Ascending aorta (tissue), 2 donors: ENCODE measurements at regions not wholly inside any gene's neighbourhood (a gene's known extent, or its start where the extent isn't known, plus 50 kb on each side); places are given as distances from the start of the nearest gene placed in this dataset.

Source experiments
- DNase-seq, 2 donors: peaks; one replicate each; pipeline ENCODE4 v3.0.0-alpha.2; 2019; ENCODE audit warnings: low spot score in 2 of 2
- H3K27ac ChIP-seq, 2 donors: fragments of 200-600 bp; sonication (generic); one replicate each; pipeline ENCODE4 v1.5.1; 2016 to 2017; ENCODE audit warnings: mild to moderate bottlenecking in 1 of 2
- H3K27me3 ChIP-seq: fragments of 200-600 bp; sonication (generic); one replicate; pipeline ENCODE4 v1.5.1; 2017
- H3K36me3 ChIP-seq, 2 donors: fragments of 200-600 bp; sonication (generic); one replicate each; pipeline ENCODE4 v1.5.1; 2016
- H3K4me1 ChIP-seq, 2 donors: fragments of 200-600 bp; sonication (generic); one replicate each; pipeline ENCODE4 v1.5.1; 2016 to 2017; ENCODE audit warnings: mild to moderate bottlenecking in 1 of 2
- H3K4me3 ChIP-seq, 2 donors: fragments of 200-600 bp; sonication (generic); one replicate each; pipeline ENCODE4 v1.5.1; 2016 to 2017; ENCODE audit warnings: mild to moderate bottlenecking in 1 of 2
- H3K9me3 ChIP-seq, 2 donors: fragments of 200-600 bp; sonication (generic); one replicate each; pipeline ENCODE4 v1.5.1; 2016
- CTCF ChIP-seq, 3 experiments: fragments of 200-600 bp in 2 of 3; fragments of 450-650 bp in 1 of 3; sonication (generic) in 2 of 3; IDR thresholded peaks; one replicate each; pipeline ENCODE4 v1.5.1; 2016 to 2019; ENCODE audit warnings: antibody characterized with exemption in 3 of 3, mild to moderate bottlenecking in 1 of 3, moderate library complexity in 1 of 3
- intact Hi-C: fragments of 100-400 bp; cut with DNase I; formaldehyde crosslinking; loops from one replicate; pipeline ENCODE4 v1.15.1; 2023

GRCh38 chr16:65468133-65468532, 346.3 kb upstream of the CDH11 start:
- Histone ChIP-seq H3K9me3 (no peaks in the 10 kb centered on the region), H3K36me3 (no peaks in the 10 kb centered on the region), H3K27me3 (no peaks in the 10 kb centered on the region), H3K4me3 (no peak overlapping the region), H3K4me1 (no peaks in the 10 kb centered on the region), H3K27ac (no peak overlapping the region)
- intact Hi-C loops, result no loop called here
- no peak for TF ChIP-seq CTCF (IDR thresholded peaks at IDR 0.05)
- DNase-seq, result no peak

- DNase-seq, result no peak
- intact Hi-C loops, result no loop called here
These were observed 341.9 kb upstream of the CDH11 start for GRCh38 chr16:65463652-65464260.

DNA sequence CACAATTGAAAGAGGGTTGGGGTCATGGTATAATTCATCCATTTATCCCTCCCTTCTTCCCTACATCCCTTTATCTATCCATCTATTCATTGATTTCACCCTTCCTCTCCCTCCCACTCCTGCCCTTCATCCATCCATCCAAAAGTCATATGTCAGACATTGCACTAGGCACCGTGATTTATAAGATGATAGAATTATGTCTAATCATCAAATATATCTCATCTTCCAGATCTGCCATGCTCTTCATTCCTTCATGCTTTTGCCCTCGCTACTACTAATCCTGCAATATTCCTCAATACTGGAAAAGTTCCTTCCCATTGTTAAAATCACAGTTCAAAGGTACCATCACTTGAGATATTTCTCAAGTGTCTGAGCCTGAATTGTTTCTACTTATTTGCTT, 335.2 kb upstream of the CDH11 start:
- no peak for TF ChIP-seq CTCF (IDR thresholded peaks at IDR 0.05)
- Histone ChIP-seq H3K27ac (no peak overlapping the region), H3K4me1 (no peaks in the 10 kb centered on the region), H3K9me3 (no peaks in the 10 kb centered on the region), H3K36me3 (no peaks in the 10 kb centered on the region), H3K27me3 (no peaks in the 10 kb centered on the region), H3K4me3 (no peak overlapping the region)
- intact Hi-C loops, result no loop called here
- no peak for DNase-seq

More at GRCh38 chr16:65463652-65464260, 341.9 kb upstream of the CDH11 start:
- TF ChIP-seq CTCF (IDR thresholded peaks at IDR 0.05), result no peak
- H3K27ac ChIP-seq, result no peak overlapping the region
- no peaks in the 10 kb centered on the region for H3K27me3 ChIP-seq
- no peaks in the 10 kb centered on the region for H3K4me1 ChIP-seq
- H3K9me3 ChIP-seq, result no peaks in the 10 kb centered on the region
- no peaks in the 10 kb centered on the region for H3K36me3 ChIP-seq
- no peak overlapping the region for H3K4me3 ChIP-seq

GRCh38 chr16:65455761-65456160, 333.9 kb upstream of the CDH11 start:
- Histone ChIP-seq H3K27ac (no peak overlapping the region), H3K9me3 (no peaks in the 10 kb centered on the region), H3K4me3 (no peak overlapping the region), H3K4me1 (no peaks in the 10 kb centered on the region), H3K27me3 (no peaks in the 10 kb centered on the region), H3K36me3 (no peaks in the 10 kb centered on the region)
- DNase-seq, result no peak
- TF ChIP-seq CTCF (IDR thresholded peaks at IDR 0.05), result no peak
- intact Hi-C loops, result no loop called here

GRCh38 chr16:65453646-65454045, 331.8 kb upstream of the CDH11 start:
- no peaks in the 10 kb centered on the region for H3K27me3 ChIP-seq
- intact Hi-C loops, result no loop called here
- H3K9me3 ChIP-seq, result no peaks in the 10 kb centered on the region
- H3K4me3 ChIP-seq, result no peak overlapping the region
- no peak overlapping the region for H3K27ac ChIP-seq
- H3K4me1 ChIP-seq, result no peaks in the 10 kb centered on the region
- no peak for TF ChIP-seq CTCF (IDR thresholded peaks at IDR 0.05)
- no peak for DNase-seq
- H3K36me3 ChIP-seq, result no peaks in the 10 kb centered on the region

DNA sequence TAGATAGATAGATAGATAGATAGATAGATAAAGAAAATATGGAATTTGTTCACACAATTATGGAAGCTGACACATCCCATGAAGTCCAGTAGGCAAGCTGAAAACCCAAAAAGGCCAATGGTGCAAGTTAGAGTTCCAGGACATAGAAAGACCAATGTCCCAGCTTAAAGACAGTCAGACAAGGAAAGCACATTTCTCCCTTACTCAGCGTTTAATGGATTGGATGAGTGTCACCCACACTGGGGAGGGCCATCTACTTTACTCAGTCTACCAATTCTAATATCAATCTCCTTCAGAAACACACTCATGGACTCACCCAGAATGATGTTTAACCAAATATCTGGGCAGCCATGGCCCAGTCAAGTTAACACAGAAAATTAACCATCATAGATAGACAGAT, 327.7 kb upstream of the CDH11 start:
- Histone ChIP-seq H3K27ac (no peak overlapping the region), H3K9me3 (no peaks in the 10 kb centered on the region), H3K27me3 (no peaks in the 10 kb centered on the region), H3K4me3 (no peak overlapping the region), H3K4me1 (no peaks in the 10 kb centered on the region), H3K36me3 (no peaks in the 10 kb centered on the region)
- intact Hi-C loops, result no loop called here
- no peak for TF ChIP-seq CTCF (IDR thresholded peaks at IDR 0.05)
- no peak for DNase-seq
